Gastrocnemius medialis (tissue), 4 donors: ENCODE measurements at regions not wholly inside any gene's neighbourhood (a gene's known extent, or its start where the extent isn't known, plus 50 kb on each side); places are given as distances from the start of the nearest gene placed in this dataset.

Source experiments
- ATAC-seq, 2 donors: fragments of 150-250 bp; one replicate each; pipeline ENCODE4 v1.9.1; 2016
- DNase-seq, 2 donors: peaks; one replicate each; pipeline ENCODE4 v3.0.0-alpha.2; 2019
- H3K27ac ChIP-seq, 4 donors: fragments of 200-600 bp; sonication (generic); 1 replicate in 1 of 4; 2 replicates in 3 of 4; pipeline ENCODE4 v1.5.1; 2016 to 2018; ENCODE audit warnings: mild to moderate bottlenecking in 2 of 4, moderate library complexity in 1 of 4
- H3K27me3 ChIP-seq, 3 donors: fragments of 200-600 bp; sonication (generic) in 2 of 3; 1 replicate in 1 of 3; 2 replicates in 2 of 3; pipeline versions ENCODE4 v1.5.1 to v1.6.0; 2016 to 2019; ENCODE audit warnings: mild to moderate bottlenecking in 1 of 3, moderate library complexity in 1 of 3
- H3K36me3 ChIP-seq, 2 donors: fragments of 200-600 bp; sonication (generic) in 1 of 2; one replicate each; pipeline ENCODE4 v1.5.1; 2017 to 2018
- H3K4me1 ChIP-seq, 2 donors: fragments of 200-600 bp; sonication (generic) in 1 of 2; one replicate each; pipeline ENCODE4 v1.5.1; 2016 to 2017; ENCODE audit warnings: mild to moderate bottlenecking in 2 of 2
- H3K4me3 ChIP-seq, 4 donors: fragments of 200-600 bp; sonication (generic) in 3 of 4; 1 replicate in 1 of 4; 2 replicates in 3 of 4; pipeline ENCODE4 v1.5.1; 2016 to 2019; ENCODE audit warnings: mild to moderate bottlenecking in 2 of 4
- H3K9me3 ChIP-seq, 3 donors: fragments of 200-600 bp; sonication (generic) in 2 of 3; 1 replicate in 1 of 3; 2 replicates in 2 of 3; pipeline ENCODE4 v1.5.1; 2016 to 2019
- POLR2A ChIP-seq, 2 donors: fragments of 450-650 bp; IDR thresholded peaks; one replicate each; pipeline ENCODE4 v1.6.1; 2017; ENCODE audit warnings: antibody characterized with exemption in 2 of 2, mild to moderate bottlenecking in 2 of 2, moderate library complexity in 2 of 2
- in situ Hi-C, 4 donors: fragments of 200-750 bp; cut with MboI; loops; one replicate each; pipeline versions ENCODE4 v1.15.0 to v1.8.0; 2017; ENCODE audit warnings: low sequenced_read_pairs in 4 of 4
- intact Hi-C: fragments of 100-400 bp; cut with DNase I; formaldehyde crosslinking; loops from one replicate; pipeline ENCODE4 v1.15.1; 2023; ENCODE audit warnings: low total_unique reads
- TF ChIP-seq, protein P1 (sequence below), 5 experiments: fragments of 450-650 bp in 3 of 5; fragments of 200-600 bp in 2 of 5; sonication (generic) in 2 of 5; IDR thresholded peaks in 4 of 5; conservative IDR thresholded peaks in 1 of 5; 1 replicate in 4 of 5; 2 replicates in 1 of 5; pipeline ENCODE4 v1.5.1; 2016 to 2019; ENCODE audit warnings: antibody characterized with exemption in 5 of 5, mild to moderate bottlenecking in 3 of 5, moderate library complexity in 3 of 5

DNA sequence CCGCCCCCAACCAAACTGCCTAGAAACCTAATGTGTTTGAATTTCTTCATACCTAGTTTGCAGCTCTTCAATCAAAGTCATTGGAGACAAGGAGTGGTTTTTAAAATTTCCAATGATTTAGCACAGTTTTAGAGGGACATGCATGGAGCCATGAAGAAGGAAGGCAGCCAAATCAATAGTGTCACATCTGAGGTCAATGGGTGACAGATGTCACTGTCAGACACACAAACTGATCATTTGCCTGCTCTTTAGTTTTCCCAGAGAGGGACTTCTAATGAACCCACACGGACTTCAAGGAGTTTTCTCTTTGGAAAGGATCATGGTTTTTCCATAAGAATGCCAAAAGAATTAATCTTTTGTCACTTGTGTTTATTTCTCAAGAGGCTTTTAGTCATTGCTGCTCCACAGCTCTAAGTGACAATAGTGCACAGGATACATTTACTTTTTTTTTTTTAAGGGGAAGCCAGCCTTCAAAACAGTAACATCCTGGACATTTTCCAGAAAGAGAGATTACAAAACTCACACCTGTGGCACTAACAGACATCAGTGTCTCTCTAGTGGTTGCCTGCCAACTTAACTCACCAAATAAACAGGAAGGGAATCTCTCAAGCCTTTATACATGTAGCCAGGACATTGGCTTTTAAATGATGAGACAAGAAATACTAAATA lies 251.1 kb upstream of the DIAPH2 start:
- no peaks in the 10 kb centered on the region for H3K4me1 ChIP-seq
- H3K9me3 ChIP-seq, result no peaks in the 10 kb centered on the region
- intact Hi-C loops (no loop called here), in situ Hi-C loops (no loop called here)
- ATAC-seq (peak; percentile 39), DNase-seq (no peak)
- H3K27me3 ChIP-seq, result no peaks in the 10 kb centered on the region
- peak overlapping the region in 2 of 4 donors; percentile 13 to 26 for H3K27ac ChIP-seq
- no peaks in the 10 kb centered on the region for H3K36me3 ChIP-seq
- TF ChIP-seq POLR2A (IDR thresholded peaks at IDR 0.05), result no peak
- TF ChIP-seq, protein P1, sequence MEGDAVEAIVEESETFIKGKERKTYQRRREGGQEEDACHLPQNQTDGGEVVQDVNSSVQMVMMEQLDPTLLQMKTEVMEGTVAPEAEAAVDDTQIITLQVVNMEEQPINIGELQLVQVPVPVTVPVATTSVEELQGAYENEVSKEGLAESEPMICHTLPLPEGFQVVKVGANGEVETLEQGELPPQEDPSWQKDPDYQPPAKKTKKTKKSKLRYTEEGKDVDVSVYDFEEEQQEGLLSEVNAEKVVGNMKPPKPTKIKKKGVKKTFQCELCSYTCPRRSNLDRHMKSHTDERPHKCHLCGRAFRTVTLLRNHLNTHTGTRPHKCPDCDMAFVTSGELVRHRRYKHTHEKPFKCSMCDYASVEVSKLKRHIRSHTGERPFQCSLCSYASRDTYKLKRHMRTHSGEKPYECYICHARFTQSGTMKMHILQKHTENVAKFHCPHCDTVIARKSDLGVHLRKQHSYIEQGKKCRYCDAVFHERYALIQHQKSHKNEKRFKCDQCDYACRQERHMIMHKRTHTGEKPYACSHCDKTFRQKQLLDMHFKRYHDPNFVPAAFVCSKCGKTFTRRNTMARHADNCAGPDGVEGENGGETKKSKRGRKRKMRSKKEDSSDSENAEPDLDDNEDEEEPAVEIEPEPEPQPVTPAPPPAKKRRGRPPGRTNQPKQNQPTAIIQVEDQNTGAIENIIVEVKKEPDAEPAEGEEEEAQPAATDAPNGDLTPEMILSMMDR (IDR thresholded peaks at IDR 0.05 in 4 of 5, conservative IDR thresholded peaks at IDR 0.05 in 1 of 5), result no peak
- no peak overlapping the region for H3K4me3 ChIP-seq

DNA sequence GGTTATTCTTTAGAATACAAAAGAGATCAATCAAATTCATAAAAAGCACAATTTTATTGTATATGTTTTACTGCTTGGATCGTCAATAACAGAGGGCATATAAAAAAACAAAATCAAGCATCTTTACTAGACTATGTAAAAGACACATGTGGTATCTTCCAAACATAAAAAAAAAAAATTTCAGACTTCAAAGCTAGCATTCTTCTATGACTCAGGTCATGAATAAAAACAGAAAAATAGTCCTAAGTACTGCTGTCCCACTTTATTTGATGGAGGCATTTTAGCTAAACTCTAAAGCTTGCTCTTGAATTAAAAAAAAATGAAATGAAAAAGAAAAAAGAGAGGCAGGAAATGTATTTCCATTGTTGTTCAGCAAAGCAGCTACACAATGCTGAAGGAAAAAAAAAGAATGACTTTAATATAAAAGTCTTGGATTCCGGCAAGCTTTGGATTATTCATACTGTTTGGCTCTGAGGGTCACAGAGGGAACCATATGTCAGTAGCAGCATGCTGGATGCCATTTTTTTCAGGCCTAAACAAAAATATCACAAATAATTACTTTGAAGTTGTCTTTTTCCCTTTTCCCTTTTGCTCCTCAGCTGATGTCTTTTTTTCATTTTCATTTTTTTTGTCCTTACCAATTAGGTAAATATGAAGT lies 249.1 kb upstream of the DIAPH2 start:
- no peaks in the 10 kb centered on the region for H3K27me3 ChIP-seq
- H3K27ac ChIP-seq, result peak overlapping the region in 1 of 4 donors; percentile 6
- in situ Hi-C loops (no loop called here), intact Hi-C loops (no loop called here)
- no peak for ATAC-seq
- H3K4me3 ChIP-seq, result no peak overlapping the region
- DNase-seq, result no peak
- TF ChIP-seq POLR2A (IDR thresholded peaks at IDR 0.05), result no peak
- TF ChIP-seq, protein P1 (IDR thresholded peaks at IDR 0.05 in 4 of 5, conservative IDR thresholded peaks at IDR 0.05 in 1 of 5), result no peak
- no peaks in the 10 kb centered on the region for H3K4me1 ChIP-seq
- no peaks in the 10 kb centered on the region for H3K9me3 ChIP-seq
- H3K36me3 ChIP-seq, result no peaks in the 10 kb centered on the region

DNA sequence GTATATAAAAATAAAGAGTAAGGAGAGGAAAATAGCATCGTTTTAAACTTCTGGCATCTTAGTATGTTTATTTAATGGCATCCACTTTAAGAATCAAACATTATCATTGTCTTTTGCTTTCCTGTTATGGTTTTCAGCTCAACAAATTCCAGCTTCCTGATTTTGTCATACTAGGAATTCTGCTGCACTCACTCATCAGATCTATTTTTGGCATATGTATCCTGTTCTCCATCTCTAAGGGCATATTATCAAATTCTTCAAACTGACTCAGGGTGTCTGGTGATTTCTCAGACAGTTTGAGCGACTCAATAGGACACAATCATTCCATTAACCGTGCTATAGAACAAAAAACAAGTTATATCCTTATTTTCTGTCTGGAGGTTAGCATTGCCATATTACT lies 248.5 kb upstream of the DIAPH2 start:
- in situ Hi-C loops (no loop called here), intact Hi-C loops (no loop called here)
- H3K4me1 ChIP-seq, result no peaks in the 10 kb centered on the region
- H3K9me3 ChIP-seq, result no peaks in the 10 kb centered on the region
- ATAC-seq (peak in 1 of 2 donors; percentile 50), DNase-seq (no peak)
- peak overlapping the region in 1 of 4 donors; percentile 6 for H3K27ac ChIP-seq
- H3K27me3 ChIP-seq, result no peaks in the 10 kb centered on the region
- no peaks in the 10 kb centered on the region for H3K36me3 ChIP-seq
- H3K4me3 ChIP-seq, result no peak overlapping the region
- TF ChIP-seq, protein P1 (IDR thresholded peaks at IDR 0.05 in 4 of 5, conservative IDR thresholded peaks at IDR 0.05 in 1 of 5), result no peak
- TF ChIP-seq POLR2A (IDR thresholded peaks at IDR 0.05), result no peak

DNA sequence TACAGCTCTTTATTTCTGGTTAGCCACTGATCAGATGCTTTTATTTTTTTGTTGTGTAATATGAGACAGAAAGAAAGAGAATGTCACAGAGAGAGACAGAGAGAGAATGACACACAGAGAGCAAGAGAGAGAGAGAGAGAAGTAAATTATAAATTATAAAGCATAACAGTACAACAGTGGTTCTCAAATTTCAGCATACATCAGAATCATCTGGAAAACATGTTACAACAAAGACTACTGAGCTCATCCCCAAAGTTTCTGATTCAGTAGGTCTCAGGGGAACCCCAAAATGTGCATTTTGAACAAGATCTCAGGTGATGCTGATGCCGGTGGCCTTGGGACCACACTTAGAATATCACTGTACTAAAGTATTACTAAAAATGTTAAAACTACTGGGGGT lies 245.8 kb upstream of the DIAPH2 start:
- H3K9me3 ChIP-seq, result no peaks in the 10 kb centered on the region
- in situ Hi-C loops, result no loop called here

More for the DNA sequence above, 245.8 kb upstream of the DIAPH2 start:
- intact Hi-C loops, result no loop called here
- no peaks in the 10 kb centered on the region for H3K36me3 ChIP-seq
- no peaks in the 10 kb centered on the region for H3K27me3 ChIP-seq
- DNase-seq, result no peak
- no peak for ATAC-seq
- no peak overlapping the region for H3K4me3 ChIP-seq
- TF ChIP-seq POLR2A (IDR thresholded peaks at IDR 0.05), result no peak
- TF ChIP-seq, protein P1 (IDR thresholded peaks at IDR 0.05 in 4 of 5, conservative IDR thresholded peaks at IDR 0.05 in 1 of 5), result no peak
- H3K27ac ChIP-seq, result no peak overlapping the region
- no peaks in the 10 kb centered on the region for H3K4me1 ChIP-seq
